ENCODE measurements at regions not wholly inside any gene's neighbourhood (a gene's known extent, or its start where the extent isn't known, plus 50 kb on each side); places are given as distances from the start of the nearest gene placed in this dataset.

DNA sequence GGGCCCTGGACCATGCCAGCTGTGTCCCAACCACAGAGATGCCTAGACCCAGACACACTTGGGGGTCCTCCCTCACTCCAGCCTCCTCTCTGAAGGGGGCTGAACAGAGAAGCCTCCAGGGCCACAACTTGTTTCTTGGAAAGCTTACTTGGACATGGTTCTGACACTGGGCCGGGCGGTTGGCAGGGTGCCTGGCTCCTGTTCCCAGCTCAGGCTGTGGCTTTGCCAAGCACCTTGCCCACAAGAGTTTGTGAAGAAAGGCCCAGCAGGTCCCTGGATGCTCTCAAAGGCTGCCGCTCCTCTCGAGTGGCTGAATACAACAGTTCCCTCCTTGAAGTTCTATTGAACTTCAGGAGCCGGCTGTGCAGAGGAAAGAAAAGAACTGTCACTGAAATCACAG is 181.6 kb downstream of the PTPN20 start:
- TF ChIP-seq, protein P1, sequence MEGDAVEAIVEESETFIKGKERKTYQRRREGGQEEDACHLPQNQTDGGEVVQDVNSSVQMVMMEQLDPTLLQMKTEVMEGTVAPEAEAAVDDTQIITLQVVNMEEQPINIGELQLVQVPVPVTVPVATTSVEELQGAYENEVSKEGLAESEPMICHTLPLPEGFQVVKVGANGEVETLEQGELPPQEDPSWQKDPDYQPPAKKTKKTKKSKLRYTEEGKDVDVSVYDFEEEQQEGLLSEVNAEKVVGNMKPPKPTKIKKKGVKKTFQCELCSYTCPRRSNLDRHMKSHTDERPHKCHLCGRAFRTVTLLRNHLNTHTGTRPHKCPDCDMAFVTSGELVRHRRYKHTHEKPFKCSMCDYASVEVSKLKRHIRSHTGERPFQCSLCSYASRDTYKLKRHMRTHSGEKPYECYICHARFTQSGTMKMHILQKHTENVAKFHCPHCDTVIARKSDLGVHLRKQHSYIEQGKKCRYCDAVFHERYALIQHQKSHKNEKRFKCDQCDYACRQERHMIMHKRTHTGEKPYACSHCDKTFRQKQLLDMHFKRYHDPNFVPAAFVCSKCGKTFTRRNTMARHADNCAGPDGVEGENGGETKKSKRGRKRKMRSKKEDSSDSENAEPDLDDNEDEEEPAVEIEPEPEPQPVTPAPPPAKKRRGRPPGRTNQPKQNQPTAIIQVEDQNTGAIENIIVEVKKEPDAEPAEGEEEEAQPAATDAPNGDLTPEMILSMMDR (conservative IDR thresholded peaks at IDR 0.05): no peak
- TF ChIP-seq EZH2 (IDR thresholded peaks at IDR 0.05; ENCODE audit: low read depth): no peak
